ENCODE measurements at regions not wholly inside any gene's neighbourhood (a gene's known extent, or its start where the extent isn't known, plus 50 kb on each side); places are given as distances from the start of the nearest gene placed in this dataset.

DNA sequence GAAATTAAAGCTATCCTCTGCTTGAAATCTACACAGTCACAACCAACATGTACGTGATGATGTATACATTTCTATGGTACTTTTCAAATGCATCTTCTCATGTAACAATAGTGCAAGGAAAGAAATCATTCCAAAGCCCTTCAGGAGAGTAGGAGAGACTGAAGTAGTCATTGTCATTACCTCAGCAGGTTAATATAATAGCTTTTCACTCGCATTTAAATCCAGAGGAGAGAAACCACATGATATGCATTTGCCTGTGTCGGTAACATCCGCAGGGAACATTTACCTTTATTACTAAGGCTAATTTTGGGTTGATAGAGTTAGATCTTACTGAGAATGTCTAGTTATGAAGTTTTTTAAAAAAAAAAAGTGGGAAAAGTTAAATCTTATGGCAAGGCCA is 186.6 kb upstream of the DTNBP1 start:
- TF ChIP-seq POLR2A (IDR thresholded peaks at IDR 0.05; ENCODE audit: low read depth, low read length) = no peak
- TF ChIP-seq USF2 (IDR thresholded peaks at IDR 0.05; ENCODE audit: borderline replicate concordance, low read depth, low read length) = no peak
- TF ChIP-seq E4F1 (IDR thresholded peaks at IDR 0.05; ENCODE audit: borderline replicate concordance, partially characterized antibody) = no peak
- no peak for TF ChIP-seq MEF2A (IDR thresholded peaks at IDR 0.05; ENCODE audit: insufficient read depth, low read depth, low read length)
- no peak for TF ChIP-seq FOS (IDR thresholded peaks at IDR 0.05; ENCODE audit: borderline replicate concordance, extremely low read depth, insufficient read length)
- no peak for TF ChIP-seq CTCF (IDR thresholded peaks at IDR 0.05 in 2 of 3, conservative IDR thresholded peaks at IDR 0.05 in 1 of 3; ENCODE audit: control insufficient read depth in 2 of 3, extremely low read depth in 1 of 3, insufficient read depth in 1 of 3, low read depth in 3 of 3, low read length in 3 of 3)

Data from GM12878 (cell line).